Endodermal cell (in vitro differentiated cells): ENCODE measurements at regions not wholly inside any gene's neighbourhood (a gene's known extent, or its start where the extent isn't known, plus 50 kb on each side); places are given as distances from the start of the nearest gene placed in this dataset.

Experiments used
- DNase-seq: peaks from one replicate; pipeline ENCODE4 v3.0.0-alpha.2; 2017
- H3K27ac ChIP-seq: 2 replicates; pipeline ENCODE4 v1.5.1; 2013; ENCODE audit warnings: mild to moderate bottlenecking, low read depth, low read length, moderate library complexity
- H3K27me3 ChIP-seq: 2 replicates; pipeline ENCODE4 v1.6.1; 2013; ENCODE audit warnings: mild to moderate bottlenecking, low read length, moderate library complexity; ENCODE audit not compliant: insufficient read depth, control insufficient read depth, poor library complexity, severe bottlenecking
- H3K36me3 ChIP-seq: 2 replicates; pipeline ENCODE4 v1.7.0; 2013; ENCODE audit warnings: mild to moderate bottlenecking, low read length, moderate library complexity; ENCODE audit not compliant: control insufficient read depth, insufficient read depth
- H3K4me1 ChIP-seq: one replicate; pipeline ENCODE4 v1.7.0; 2013; ENCODE audit warnings: low read length; ENCODE audit not compliant: control insufficient read depth, insufficient read depth
- H3K4me3 ChIP-seq: 2 replicates; pipeline ENCODE4 v1.5.1; 2013; ENCODE audit warnings: mild to moderate bottlenecking, low read length, moderate library complexity
- H3K9ac ChIP-seq: 2 replicates; pipeline ENCODE4 v1.6.1; 2013; ENCODE audit warnings: mild to moderate bottlenecking, low read length, moderate library complexity; ENCODE audit not compliant: poor library complexity, severe bottlenecking; ENCODE audit errors: extremely low read depth
- H3K9me3 ChIP-seq: 2 replicates; pipeline ENCODE4 v1.6.1; 2013; ENCODE audit warnings: mild to moderate bottlenecking, low read length, moderate library complexity; ENCODE audit not compliant: control insufficient read depth
- H3K27ac Mint-ChIP-seq: 2 replicates; pipeline ENCODE4 v1.8.0; 2020; ENCODE audit warnings: mixed read lengths
- H3K27me3 Mint-ChIP-seq: 2 replicates; pipeline ENCODE4 v1.8.0; 2021; ENCODE audit warnings: mild to moderate bottlenecking, mixed read lengths; ENCODE audit not compliant: insufficient read depth
- H3K36me3 Mint-ChIP-seq: 2 replicates; pipeline ENCODE4 v1.8.0; 2020; ENCODE audit warnings: low read depth, mixed read lengths
- H3K4me1 Mint-ChIP-seq: 2 replicates; pipeline ENCODE4 v1.8.0; 2020; ENCODE audit warnings: mixed read lengths
- H3K4me3 Mint-ChIP-seq: 2 replicates; pipeline ENCODE4 v1.8.0; 2020; ENCODE audit warnings: mild to moderate bottlenecking, moderate library complexity, mixed read lengths
- H3K9me3 Mint-ChIP-seq: 2 replicates; pipeline ENCODE4 v1.8.0; 2020; ENCODE audit warnings: mild to moderate bottlenecking, mixed read lengths
- WGBS, 2 experiments: methylation state at CpG; one replicate each; pipeline versions ENCODE4 v1.1.5 to v1.1.7; 2013; ENCODE audit warnings: missing lambda C conversion rate in 2 of 2, mixed read lengths in 1 of 2; ENCODE audit not compliant: insufficient coverage in 1 of 2, insufficient read length in 1 of 2; 5-methylcytosine and 5-hydroxymethylcytosine counted together
- TF ChIP-seq, protein P1 (sequence below): fragments of 200-600 bp; sonication (generic); conservative IDR thresholded peaks from 2 replicates; pipeline ENCODE4 v1.5.0; 2021; ENCODE audit warnings: antibody characterized with exemption, mild to moderate bottlenecking

DNA sequence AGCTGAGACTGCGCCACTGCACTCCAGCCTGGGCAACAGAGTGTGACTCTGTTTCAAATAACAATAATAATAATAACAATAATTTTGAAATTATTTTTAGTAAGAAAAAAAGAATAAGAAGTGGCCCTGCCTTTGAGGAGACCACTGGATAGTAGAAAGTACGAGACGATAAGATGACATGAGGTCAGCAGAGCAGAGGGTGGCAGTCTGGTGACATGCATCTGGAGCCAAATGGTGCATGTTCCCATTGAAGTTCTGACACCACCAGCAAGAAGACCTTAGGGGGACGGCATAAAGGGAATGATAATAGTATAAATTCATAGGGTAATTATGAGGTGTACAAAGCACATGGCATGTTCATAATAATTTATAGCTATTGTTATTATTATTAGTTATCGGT, 542.2 kb upstream of the TBL1XR1 start:
- H3K4me3 Mint-ChIP-seq, result no peak overlapping the region
- no peaks in the 10 kb centered on the region for H3K36me3 Mint-ChIP-seq
- H3K4me3 ChIP-seq, result no peak overlapping the region
- H3K27ac Mint-ChIP-seq, result no peak overlapping the region
- H3K27me3 Mint-ChIP-seq, result no peaks in the 10 kb centered on the region
- no peak overlapping the region for H3K9ac ChIP-seq
- DNase-seq, result no peak
- no peaks in the 10 kb centered on the region for H3K9me3 ChIP-seq
- 93 to 95% methylated on average over 3 to 5 of the region's 5 CpGs for WGBS, 2 experiments
- H3K4me1 Mint-ChIP-seq, result peaks cover 9% of the 10 kb centered on the region
- H3K27me3 ChIP-seq, result no peaks in the 10 kb centered on the region
- TF ChIP-seq, protein P1, sequence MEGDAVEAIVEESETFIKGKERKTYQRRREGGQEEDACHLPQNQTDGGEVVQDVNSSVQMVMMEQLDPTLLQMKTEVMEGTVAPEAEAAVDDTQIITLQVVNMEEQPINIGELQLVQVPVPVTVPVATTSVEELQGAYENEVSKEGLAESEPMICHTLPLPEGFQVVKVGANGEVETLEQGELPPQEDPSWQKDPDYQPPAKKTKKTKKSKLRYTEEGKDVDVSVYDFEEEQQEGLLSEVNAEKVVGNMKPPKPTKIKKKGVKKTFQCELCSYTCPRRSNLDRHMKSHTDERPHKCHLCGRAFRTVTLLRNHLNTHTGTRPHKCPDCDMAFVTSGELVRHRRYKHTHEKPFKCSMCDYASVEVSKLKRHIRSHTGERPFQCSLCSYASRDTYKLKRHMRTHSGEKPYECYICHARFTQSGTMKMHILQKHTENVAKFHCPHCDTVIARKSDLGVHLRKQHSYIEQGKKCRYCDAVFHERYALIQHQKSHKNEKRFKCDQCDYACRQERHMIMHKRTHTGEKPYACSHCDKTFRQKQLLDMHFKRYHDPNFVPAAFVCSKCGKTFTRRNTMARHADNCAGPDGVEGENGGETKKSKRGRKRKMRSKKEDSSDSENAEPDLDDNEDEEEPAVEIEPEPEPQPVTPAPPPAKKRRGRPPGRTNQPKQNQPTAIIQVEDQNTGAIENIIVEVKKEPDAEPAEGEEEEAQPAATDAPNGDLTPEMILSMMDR, result no peak
- peaks cover 3% of the 10 kb centered on the region for H3K9me3 Mint-ChIP-seq
- no peaks in the 10 kb centered on the region for H3K36me3 ChIP-seq
- no peaks in the 10 kb centered on the region for H3K4me1 ChIP-seq
- H3K27ac ChIP-seq, result no peak overlapping the region

DNA sequence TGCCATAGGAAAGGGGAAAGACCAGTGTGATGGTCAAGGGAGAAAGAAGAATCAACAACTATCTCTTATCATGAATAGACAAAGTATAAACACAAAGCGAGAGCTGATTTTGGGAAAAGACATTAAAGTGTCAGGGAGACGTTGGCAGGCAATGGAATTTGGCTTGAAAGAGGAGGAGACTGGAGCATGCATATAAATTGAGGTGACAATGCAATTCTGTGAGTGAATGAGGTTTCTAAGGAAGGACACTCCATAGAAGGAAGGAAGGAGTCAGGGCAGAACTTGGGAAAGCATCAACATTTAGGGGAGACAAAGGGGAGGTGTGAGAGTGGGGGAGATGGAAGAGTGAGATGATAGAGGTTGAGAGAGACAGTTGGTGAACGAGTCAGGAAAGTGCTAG, 543.0 kb upstream of the TBL1XR1 start:
- WGBS, 2 experiments, result 50 to 76% methylated on average over 3 of the region's 3 CpGs
- no peaks in the 10 kb centered on the region for H3K36me3 Mint-ChIP-seq
- Histone ChIP-seq H3K36me3 (no peaks in the 10 kb centered on the region), H3K4me3 (no peak overlapping the region), H3K27ac (no peak overlapping the region), H3K9ac (no peak overlapping the region), H3K4me1 (no peaks in the 10 kb centered on the region), H3K27me3 (no peaks in the 10 kb centered on the region), H3K9me3 (no peaks in the 10 kb centered on the region)
- no peak overlapping the region for H3K27ac Mint-ChIP-seq
- no peak for DNase-seq
- H3K27me3 Mint-ChIP-seq, result no peaks in the 10 kb centered on the region
- peaks cover 3% of the 10 kb centered on the region for H3K9me3 Mint-ChIP-seq
- no peak overlapping the region for H3K4me3 Mint-ChIP-seq
- TF ChIP-seq, protein P1, result no peak
- H3K4me1 Mint-ChIP-seq, result peaks cover 9% of the 10 kb centered on the region

DNA sequence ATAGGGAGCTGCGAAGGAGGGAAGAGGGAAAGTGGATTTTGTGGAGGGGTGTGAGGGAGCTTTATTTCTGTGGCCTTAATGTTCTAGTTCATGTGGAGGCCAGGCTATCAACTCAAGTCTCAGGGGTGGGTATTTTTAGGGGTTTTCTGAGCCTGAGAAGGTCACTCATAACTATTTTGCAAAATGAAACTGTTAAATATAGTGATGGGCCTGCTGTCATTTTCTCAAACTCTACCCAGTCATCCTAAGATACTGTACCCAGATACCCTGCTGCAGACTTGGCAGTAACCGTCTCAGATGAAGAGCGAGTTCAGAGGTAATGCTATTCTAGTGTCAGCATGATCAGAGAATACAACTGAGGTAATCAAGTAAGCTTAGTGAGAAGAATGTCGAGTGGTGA, 545.0 kb upstream of the TBL1XR1 start:
- Mint-ChIP-seq H3K4me3 (no peak overlapping the region), H3K36me3 (no peaks in the 10 kb centered on the region), H3K9me3 (peaks cover 3% of the 10 kb centered on the region), H3K27me3 (no peaks in the 10 kb centered on the region), H3K4me1 (peaks cover 11% of the 10 kb centered on the region), H3K27ac (no peak overlapping the region)
- TF ChIP-seq, protein P1, result no peak
- no peak overlapping the region for H3K4me3 ChIP-seq
- H3K27ac ChIP-seq, result no peak overlapping the region
- no peaks in the 10 kb centered on the region for H3K36me3 ChIP-seq
- DNase-seq, result no peak
- no peak overlapping the region for H3K9ac ChIP-seq
- 88 to 90% methylated on average over 1 to 4 of the region's 4 CpGs for WGBS, 2 experiments
- no peaks in the 10 kb centered on the region for H3K9me3 ChIP-seq
- H3K27me3 ChIP-seq, result no peaks in the 10 kb centered on the region
- no peaks in the 10 kb centered on the region for H3K4me1 ChIP-seq
